HG02981 (cell line): ENCODE measurements at regions not wholly inside any gene's neighbourhood (a gene's known extent, or its start where the extent isn't known, plus 50 kb on each side); places are given as distances from the start of the nearest gene placed in this dataset.
"Not testable (repeated sequence)": the region's sequence is repeated elsewhere in the genome, so short reads cannot be mapped to it uniquely, and the experiment has no call there.

Source experiments
- ATAC-seq: cut with Tn5 transposase; IDR thresholded peaks from one replicate; pipeline ENCODE4 v1.9.1; 2021; ENCODE audit warnings: mild to moderate bottlenecking, moderate library complexity; ENCODE audit not compliant: unreplicated experiment

DNA sequence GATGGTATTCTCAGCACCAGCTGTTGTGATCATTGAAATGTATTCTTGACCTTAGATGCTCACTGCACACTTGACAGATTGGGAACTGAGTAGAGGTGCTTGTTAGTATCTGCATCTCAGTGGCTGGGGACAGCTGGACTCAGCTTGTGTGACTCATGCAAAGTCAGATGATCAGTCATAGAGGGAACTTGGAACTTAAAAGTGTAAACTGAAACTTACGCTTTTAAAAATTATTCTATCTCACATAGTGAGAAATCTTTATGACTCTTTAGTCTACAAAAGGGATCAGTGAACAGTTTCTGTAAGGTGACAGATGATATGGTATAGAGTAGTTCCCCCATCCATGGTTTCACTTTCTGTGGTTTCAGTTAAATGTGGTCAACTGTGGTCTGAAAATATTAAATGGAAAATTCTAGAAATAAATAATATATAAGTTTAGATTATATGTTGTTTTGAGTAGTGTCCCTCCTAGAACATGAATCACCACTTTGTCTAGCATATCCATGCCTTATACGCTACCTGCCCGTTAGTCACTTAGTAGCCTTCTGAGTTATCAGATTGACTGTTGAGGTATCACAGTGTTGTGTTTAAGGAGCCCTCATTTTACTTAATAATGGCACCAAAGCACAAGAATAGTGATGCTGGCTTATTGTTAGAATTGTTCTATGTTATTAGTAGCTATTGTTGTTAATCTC is 135.6 kb upstream of the ZNF658 start:
- ATAC-seq, result peak; percentile 99

GRCh38 chr9:66765531-66765930 is 135.0 kb upstream of the ZNF658 start:
- not testable (repeated sequence) for ATAC-seq

- not testable (repeated sequence) for ATAC-seq
These were observed 129.0 kb upstream of the ZNF658 start for GRCh38 chr9:66771504-66771903.

DNA sequence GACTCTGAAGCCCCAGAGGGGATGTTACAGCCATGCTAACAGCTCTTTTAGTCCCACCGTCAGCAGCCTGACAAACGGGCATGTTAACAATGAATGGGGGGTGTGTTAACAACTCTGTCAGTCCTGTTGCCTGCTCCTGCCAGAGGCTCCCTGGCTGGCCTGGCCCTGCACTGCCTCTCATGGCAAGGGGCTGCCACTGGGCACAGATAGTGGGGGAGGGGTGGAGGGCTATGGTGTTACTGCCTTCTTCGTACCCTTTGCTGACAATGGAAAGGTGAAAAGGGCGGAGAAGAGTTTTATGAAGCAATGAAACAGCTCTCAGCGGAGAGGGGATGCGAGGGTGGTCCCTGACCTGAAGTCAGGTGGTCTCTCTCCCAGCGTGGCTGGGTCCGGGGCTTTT is 125.9 kb upstream of the ZNF658 start:
- ATAC-seq, result not testable (repeated sequence)

- not testable (repeated sequence) for ATAC-seq
These were observed 120.4 kb upstream of the ZNF658 start for GRCh38 chr9:66779944-66780661.

DNA sequence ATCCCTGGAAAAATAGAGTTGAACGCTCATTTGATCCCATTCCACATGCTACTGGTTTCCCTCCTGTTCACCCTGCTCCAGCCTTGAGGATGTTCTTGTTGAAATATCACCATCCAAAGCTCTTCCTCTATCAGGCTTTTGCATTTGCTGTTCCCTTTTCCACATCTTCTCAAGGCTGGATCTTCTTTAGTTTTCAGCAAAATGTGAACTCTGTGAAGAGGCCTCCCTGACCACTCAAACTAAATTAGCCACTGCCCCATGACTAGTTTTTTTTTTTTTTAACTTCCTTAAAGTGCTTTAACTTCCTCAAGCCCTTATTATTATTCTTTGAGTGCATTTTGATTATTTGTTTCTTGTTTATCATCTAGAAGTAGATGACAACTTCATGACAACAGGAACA is 119.3 kb upstream of the ZNF658 start:
- ATAC-seq, result not testable (repeated sequence)

DNA sequence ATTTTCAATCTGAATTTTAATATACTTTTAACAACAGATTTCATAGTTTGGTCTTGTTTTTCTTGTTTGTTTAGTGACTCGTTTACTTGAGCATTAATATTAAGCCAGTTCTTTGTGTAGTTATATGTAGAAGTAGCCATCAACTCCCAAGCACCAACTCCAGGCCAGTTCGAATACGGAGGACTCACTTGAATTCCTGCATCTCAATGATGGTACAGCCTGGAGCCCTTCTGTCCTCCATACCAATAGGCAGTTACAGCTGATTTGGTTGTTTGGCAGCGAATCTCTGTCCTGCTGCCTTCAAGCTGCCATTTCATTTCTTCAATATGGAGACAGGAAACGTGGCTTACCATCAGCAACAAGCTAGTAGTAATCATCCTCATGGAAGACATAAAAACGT is 118.5 kb upstream of the ZNF658 start:
- not testable (repeated sequence) for ATAC-seq

- not testable (repeated sequence) for ATAC-seq
These were observed 114.9 kb upstream of the ZNF658 start for GRCh38 chr9:66785603-66786002.

DNA sequence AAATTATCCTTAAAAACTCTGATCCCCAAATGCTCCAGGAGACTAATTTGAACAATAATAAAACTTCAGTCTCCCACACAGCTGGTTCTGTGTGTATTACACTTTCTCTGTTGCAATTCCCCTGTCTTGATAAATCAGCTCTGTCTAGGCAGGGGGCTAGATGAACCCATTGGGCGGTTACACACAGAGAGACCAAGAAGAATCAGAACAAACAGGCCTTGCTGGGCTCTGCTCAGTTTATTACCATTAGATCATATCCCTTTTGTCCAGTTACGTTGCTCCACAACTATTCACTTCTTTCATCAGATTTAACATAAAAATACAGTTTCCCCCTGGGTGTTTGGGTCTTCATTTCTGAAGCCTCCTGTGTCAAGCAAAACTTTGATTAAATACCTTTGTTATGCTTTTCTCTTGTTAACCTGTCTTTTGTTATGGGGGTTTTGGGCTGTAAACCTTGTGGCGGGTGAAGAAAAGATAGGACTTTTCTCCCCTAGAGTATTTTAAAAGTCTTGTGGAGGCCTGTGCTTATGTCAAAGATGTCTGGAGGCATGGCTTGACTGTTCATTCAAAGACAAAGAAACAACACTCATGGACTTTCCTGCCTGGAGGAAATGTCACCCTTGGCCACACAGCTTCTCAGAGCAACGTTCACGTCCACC is 109.3 kb upstream of the ZNF658 start:
- ATAC-seq, result not testable (repeated sequence)

DNA sequence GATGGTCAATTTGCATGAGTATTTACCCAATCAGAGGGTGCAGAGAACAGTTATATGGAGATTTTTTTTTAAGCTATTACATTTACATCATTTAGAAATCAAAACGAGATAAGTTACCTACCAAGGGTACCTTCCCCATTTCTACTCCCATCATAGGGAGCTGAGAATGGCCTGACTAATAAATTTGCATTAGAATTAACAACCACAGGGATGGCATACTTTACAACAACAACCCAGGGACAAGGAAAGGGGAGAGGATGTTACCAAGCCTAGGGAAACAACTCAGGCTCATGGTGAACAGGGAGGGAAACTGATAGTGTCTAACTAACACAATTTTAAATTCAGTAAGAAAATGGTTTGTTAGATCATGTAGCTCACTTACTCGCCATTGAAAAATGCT is 105.8 kb upstream of the ZNF658 start:
- ATAC-seq, result not testable (repeated sequence)

- ATAC-seq, result not testable (repeated sequence)
These were observed 104.6 kb upstream of the ZNF658 start for GRCh38 chr9:66795723-66796503.

- not testable (repeated sequence) for ATAC-seq
These were observed 102.5 kb upstream of the ZNF658 start for GRCh38 chr9:66797905-66798616.

DNA sequence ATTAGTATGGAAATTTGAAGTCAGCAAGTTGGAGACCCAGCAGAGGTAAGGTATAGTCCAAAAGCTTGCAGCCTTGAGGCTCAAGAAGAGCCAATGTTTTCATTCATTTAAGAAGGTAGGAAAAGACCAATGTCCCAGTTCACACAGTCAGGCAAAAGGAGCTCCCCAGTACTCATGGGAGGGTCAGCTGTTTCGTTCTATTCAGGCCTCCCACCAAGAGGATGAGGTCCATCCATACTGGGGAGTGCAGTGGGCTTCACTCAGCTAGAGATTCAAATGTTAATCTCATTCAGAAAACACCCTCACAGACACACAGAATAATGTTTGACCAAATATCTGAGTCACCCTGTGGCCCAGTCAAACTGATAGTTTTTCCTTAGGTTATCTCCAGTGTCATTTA is 96.9 kb upstream of the ZNF658 start:
- not testable (repeated sequence) for ATAC-seq

DNA sequence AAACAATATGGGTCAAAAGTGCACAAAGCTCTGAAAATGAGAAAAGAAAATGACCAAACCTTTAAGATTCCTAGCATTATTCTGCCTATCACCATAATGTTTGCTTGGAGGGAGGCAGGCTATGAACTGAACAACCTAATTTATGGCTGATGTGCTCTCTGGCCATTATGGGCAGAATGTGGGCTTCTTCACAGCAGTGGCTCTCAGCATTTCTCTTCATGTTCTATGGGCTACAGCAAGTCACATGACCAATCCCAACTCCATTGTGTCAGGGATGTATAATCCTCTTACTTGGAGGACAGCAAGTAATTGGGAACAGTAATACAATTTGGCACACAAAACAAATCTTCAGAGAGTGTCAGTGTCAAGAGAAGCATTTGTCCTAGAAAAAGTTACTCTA is 90.3 kb upstream of the ZNF658 start:
- not testable (repeated sequence) for ATAC-seq

DNA sequence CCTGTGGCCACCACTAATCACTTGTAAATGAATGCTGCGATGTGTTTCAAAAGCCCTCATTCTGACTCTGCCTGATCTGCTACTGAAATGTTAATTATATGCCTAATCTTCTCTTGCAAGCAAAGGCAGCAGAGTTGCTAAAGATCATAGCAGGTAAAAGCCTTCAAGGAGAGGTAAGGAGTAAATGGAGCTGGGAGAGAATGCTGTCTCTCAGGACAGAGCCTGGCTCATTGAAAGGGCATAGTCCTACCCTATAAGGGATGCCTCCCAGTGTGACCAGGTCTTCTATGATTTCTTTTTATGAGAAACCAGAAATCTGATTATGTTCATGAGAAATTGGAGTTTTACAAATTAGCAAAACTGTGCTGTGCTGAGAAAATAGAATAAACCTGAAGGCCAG is 88.2 kb upstream of the ZNF658 start:
- ATAC-seq, result not testable (repeated sequence)

- ATAC-seq, result not testable (repeated sequence)
These were observed 87.6 kb upstream of the ZNF658 start for GRCh38 chr9:66812967-66813366.

DNA sequence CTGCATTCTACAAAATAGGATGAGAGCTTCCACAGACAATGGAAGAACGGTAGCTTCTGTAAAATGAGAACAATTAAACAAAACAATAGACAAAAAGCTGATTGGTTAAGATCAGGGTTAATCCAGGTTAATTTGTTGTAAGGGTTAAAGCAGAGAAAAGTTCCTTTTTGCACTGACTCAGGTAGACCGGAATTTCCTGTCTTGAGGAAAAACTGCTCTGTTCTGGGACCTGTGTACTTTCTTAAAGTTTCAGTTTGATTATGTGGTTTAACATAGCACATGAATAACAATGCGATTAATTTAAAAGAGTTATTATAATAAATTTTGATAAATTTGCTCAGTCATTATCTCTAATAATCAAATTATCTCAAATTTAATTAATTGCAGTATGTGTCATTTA is 86.5 kb upstream of the ZNF658 start:
- not testable (repeated sequence) for ATAC-seq

GRCh38 chr9:66819510-66819909 is 81.0 kb upstream of the ZNF658 start:
- ATAC-seq, result not testable (repeated sequence)

- ATAC-seq, result not testable (repeated sequence)
These were observed 80.4 kb upstream of the ZNF658 start for GRCh38 chr9:66820014-66820660.

DNA sequence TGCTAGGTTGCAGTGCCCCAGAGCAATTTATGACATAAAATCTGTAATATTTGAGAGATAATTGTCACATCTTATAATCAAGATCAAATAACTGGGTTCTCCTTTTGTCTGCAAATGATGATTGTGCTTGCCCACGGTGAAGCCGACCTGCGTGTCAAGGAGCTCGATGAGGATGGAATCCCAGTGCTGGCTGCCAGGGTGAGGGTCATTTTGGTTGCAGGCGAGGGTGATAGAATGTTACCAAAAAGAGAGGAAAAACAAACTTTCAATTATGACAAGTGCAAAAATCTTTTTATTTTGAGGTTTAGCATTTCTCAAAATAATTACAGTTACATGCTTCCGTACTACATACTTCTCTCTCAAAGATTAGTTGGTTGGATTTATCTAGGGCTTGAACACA is 76.4 kb upstream of the ZNF658 start:
- not testable (repeated sequence) for ATAC-seq
